ENCODE measurements at regions not wholly inside any gene's neighbourhood (a gene's known extent, or its start where the extent isn't known, plus 50 kb on each side); places are given as distances from the start of the nearest gene placed in this dataset.
"Not testable (repeated sequence)": the region's sequence is repeated elsewhere in the genome, so short reads cannot be mapped to it uniquely, and the experiment has no call there.

DNA sequence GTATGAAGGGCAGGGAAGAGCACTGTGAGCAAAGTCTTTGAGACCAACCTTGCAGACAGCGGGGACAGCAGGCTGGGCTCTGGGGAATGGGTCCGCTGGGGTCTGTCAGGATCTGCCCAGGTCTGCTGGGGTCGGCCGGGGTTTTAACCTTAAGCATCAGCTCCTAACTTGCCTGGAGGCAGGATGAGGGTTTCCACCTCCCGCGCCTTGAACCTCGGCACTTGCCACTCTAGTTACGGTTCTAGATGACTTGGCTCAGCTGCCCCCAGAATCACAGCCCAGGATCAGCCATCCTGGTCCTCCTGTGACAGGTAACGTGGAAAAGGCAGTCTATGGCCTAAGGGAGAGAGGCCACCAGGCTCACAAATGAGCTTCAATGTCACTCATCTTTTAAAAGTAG lies 50.4 kb upstream of the CACUL1 start:
- no peak for DNase-seq (ENCODE audit: low spot score)

DNA sequence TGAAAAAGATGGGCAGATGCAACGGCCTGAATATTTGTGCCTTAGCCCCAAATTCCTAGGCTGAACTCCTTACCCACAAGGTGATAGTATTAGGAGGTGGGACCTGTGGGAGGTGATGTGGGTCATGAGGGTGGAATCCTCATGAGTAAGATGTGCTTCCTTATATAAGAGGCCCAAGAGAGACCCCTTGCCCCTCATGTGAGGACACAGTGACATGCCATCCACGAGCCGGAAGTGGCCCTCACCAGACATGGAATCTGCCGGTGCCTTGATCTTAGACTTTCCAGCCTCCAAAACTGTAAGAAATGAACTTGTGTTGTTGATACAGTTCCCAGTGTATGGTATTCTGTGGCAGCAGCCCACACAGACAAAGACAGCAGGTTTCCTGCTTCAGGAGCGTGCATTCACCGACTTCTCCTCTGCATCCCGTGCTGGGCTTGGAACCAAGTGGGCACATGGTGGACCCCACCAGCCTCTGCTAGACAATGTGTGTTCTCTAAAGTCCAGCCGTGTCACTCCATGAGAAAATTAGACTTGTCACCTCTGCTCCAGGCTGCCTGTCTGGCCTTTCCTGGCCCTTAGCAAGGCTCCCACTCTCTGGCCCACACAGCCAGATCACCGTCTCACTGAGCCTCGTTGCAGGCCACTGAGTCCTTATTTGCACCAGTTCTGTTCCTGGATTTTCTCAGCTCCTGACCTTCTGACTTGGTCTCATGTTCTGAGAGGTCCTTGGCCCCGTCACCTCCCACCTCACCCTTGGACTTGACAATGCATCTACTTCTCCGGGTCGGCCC lies 52.9 kb upstream of the CACUL1 start:
- DNase-seq (ENCODE audit: low spot score) = no peak

DNA sequence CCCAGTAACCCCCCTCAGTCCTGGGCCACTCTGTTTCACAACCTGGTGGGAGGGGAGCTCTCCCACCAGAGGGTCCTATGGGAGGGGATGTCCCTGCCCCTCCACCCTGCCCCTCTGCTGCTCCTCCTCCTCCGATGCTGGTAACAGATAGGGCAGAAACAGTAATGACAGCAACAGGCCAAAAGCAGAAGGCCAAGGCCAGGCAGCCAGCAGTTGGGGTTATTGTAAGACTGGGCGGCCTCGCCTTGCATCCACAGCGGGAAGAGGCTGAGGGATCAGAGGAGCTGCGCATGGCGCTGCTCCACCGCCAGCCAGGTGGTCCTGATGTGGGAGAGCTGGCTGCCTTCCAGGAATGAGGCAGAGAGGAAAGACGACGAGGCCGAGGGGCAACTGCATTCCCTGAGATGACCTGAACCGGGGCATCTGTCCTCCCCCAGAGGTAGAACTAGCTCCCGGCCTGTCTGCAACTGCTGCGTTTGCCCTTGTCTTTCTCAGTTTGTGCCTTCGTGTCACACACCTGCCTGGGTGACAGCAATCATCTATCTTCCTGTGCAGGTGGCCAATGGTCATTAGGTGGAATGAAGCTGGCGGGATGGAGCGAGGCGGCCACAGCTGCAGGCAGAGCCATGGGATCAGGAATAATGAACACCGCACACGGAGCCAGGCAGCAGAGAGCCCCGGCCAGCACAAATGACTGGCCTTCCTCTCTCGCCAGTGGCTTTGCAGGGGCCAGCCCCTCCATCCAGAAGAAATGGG lies 54.0 kb upstream of the CACUL1 start:
- no peak for DNase-seq (ENCODE audit: low spot score)

DNA sequence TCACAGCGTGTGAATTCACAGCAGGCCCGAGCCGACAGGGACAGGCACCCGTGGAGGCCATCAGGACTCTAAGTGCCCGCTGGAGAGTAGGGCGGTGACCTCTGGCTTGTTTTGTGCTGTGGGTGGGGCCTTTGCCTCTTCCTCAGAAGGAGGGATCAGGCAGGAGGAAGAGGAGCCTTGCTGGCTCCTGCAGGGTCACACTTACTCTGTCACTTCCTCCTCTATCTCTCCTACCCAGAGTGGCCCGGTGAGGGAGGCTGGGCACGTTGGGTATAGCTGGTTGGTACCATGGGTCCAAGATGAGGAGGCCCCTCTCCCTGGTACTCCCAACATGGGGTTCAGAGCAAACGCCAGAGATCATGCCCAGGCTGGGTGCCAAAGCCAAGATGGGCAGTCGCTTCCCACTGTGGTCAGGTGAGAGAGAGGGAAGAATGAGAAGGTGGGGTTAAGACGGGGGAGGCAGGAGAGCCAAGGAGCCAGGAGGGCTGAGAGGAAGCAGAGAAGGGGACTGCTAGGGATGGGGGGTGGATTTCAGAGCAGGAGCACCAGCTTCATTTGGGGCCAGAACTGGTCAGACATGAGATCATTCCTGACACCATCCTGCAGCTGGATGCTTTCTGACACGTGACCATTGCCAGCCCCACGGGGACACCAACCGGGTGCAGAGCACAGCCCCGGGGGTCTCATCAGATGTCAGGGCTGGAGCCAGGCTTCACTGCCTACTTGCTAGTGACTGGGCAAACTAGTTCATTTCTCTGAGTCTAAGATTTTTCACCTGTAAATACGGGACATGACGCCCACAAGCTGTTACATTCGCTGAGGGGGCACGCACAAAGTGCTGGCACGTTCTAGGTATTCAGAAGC lies 54.8 kb upstream of the CACUL1 start:
- DNase-seq (ENCODE audit: low spot score) = no peak

DNA sequence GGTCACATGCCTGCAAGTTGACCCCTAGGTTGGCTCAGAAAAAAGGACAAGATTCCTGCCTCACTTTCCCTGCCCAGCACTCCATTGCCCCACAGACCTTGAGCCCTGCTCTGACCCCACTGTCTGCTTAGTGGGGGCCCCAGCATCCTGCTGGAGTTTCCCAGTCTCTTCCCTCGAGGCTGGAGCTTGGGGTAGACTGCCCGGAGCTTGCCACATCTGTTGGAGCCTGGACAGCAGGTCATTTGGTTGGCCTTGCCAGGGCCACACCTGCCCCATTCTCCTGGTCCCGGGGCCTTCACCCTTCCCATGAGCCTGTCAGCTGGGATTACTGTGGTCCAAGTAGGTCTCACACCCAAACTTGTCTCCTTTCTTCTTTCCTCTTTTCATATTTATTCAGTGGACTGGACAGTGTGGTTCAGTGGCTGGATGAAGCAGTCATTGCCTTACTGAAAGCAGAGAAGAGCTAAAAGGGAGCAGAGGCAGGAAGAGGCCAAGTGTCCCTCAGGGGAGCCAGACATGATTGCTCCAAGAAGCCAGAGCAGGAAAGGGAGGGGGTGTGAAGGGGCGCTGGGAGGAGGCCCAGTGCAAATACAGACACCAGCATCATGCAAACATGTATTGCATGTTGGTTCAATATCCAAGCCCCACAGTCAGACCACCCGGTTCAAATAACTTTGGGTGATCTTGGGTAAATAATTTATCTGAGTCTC lies 56.2 kb upstream of the CACUL1 start:
- DNase-seq (ENCODE audit: low spot score) = no peak

DNA sequence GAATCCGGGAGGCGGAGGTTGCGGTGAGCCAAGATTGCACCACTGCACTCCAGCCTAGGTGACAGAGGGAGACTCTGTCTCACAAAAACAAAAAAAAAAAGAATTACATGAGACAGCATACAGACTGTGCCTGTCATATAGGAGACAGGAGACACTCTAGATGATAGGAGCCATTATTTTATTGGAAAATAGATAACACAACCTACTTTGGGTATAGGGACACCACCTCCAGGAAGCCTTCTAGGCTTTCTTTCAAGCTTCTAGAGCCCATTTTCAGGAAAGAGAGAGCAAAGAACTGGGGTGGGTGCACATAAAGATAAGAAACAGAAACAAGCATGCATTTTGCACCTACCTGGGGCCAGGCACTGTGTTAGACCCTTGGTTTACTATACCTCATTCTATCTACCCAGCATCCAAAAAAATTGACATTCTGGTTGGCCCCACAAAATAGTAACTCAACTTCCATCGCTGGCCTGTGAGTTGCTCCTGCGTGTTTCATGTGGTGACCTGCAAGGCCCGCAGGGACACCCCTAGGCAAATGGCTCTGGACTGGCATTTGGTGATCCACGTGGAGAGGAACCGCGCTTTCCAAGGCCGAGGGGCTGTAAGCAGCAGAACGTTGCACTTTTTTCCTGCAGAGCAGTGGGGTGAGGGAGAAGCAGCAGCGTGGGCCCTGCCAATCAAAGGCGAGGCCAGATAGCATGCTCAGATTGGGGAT lies 57.1 kb upstream of the CACUL1 start:
- no peak for DNase-seq (ENCODE audit: low spot score)

DNA sequence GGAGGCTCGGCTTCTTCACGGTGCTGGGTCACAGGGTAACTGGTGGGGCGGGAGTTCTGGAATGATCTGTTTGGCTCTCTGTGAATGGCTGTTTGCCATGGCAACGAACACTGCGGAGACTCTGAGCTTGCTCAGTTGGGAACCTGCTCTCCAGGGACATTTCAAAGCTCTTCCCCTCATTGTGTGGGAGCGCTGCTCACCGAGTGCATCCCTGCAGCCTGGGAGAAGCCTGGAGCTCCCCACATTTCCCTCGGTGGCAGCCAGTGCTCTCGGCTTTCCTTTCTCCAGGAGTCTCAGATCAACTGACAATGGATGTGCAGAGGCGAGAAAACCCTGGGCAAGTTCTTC lies 57.6 kb upstream of the CACUL1 start:
- no peak for DNase-seq (ENCODE audit: low spot score)

DNA sequence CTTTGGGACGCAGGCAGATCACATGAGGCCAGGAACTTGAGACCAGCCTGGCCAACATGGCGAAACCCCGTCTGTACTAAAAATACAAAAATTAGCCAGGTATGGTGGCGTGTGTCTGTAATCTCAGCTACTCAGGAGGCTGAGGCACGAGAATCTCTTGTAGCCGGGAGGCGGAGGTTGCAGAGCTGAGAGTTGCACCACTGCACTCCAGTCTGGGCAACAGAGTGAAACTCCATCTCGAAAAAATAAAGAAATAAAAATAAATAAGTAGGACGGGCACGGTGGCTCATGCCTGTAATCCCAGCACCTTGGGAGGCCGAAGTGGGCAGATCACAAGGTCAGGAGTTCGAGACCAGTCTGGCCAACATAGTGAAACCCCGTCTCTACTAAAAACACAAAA lies 58.2 kb upstream of the CACUL1 start:
- not testable (repeated sequence) for DNase-seq (ENCODE audit: low spot score)

DNA sequence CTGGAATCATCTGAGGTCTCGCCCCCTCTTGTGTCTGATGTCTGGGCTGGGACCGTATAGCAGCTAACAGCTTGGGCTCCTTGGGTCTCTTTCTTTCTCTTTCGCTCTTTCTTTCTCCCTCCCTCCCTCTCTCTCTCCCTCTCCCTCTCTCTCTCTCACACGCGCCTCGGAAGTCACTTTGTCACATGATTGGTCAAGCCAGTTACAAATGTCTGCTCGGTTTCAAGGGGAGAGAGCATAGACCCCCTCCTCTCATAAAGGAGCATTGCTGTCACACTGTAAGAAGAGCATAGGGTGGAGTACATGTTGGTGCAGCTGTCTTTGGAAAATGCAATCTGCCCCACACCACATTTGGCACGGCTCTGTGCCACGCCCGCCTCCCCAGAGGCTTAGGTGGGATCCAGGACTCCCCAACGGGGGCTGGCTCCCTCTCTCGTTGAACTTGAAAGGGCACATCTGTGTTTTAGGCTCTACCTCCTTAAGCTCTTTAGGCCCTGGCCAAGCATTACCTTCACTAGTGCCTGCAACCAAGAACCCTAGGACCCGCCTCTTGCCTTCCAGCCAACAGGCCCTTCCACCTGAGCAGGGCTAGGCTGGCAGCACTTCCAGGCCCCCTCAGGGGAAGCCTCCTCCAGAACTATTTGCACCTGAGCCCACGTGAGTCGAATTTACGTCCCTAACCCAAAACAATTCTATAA lies 61.9 kb upstream of the CACUL1 start:
- no peak for DNase-seq (ENCODE audit: low spot score)

DNA sequence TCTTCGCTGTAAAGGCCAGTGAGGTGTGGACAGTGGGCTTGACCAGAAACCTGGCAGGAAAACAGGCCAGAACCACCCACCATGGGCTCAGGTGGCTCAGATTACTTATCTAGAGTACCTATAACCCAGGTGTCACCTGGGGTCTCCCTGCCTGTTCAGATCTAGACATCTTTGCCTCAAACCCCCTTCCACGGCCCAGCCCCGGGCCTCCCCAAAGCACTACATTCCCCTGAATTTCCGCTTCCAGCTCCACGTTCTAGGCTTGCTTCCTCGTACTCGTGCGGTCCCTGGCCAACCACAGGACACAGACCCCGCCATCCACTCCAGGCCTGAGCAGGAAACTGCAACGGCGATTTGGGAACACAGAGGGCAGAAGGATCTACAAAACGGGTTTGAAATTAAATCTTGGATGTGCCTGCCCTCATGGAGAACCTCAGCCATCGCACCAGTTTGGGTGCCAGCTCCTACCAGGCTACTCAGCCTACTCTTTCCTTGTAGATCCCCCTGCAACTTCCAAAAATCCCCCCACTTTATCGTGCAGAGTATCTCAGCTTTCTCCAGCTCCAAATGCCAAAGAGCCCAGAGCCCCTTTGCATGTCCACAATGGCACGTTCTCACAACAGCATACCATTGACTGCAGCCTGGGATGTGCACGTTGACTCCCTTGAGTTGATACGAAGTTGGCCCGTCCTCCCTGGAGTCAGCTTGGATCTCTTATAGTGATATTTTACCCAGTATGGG lies 62.7 kb upstream of the CACUL1 start:
- no peak for DNase-seq (ENCODE audit: low spot score)

DNA sequence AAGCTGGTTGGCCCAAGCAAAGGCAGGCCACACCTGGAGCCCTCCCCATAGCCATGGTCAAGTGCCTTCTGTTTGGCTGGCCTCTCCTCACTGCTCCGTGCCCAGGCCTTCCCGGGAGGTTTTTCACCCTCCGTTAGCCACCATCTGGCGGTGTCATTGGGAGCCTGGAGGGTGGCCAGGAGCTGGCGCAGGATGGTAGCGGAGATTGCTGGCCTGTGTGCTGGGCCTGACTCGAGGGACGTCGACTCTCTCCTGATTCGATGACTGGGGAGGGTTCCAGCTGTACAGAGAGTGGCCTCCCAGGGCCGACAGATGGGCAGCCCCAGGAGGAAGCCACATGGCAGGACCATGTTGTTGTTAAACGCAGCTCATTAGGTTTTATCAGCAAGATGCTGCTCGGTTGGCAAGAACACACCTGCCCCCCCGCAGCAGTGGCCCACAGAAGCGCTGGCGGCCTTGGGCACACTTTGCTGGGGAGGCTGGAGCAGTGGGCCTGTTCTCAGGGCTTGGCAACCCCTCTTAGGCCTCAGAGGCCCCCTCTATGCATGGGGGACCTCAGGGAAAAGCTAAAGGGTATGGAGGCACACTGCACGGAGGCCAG lies 64.0 kb upstream of the CACUL1 start:
- no peak for DNase-seq (ENCODE audit: low spot score)

DNA sequence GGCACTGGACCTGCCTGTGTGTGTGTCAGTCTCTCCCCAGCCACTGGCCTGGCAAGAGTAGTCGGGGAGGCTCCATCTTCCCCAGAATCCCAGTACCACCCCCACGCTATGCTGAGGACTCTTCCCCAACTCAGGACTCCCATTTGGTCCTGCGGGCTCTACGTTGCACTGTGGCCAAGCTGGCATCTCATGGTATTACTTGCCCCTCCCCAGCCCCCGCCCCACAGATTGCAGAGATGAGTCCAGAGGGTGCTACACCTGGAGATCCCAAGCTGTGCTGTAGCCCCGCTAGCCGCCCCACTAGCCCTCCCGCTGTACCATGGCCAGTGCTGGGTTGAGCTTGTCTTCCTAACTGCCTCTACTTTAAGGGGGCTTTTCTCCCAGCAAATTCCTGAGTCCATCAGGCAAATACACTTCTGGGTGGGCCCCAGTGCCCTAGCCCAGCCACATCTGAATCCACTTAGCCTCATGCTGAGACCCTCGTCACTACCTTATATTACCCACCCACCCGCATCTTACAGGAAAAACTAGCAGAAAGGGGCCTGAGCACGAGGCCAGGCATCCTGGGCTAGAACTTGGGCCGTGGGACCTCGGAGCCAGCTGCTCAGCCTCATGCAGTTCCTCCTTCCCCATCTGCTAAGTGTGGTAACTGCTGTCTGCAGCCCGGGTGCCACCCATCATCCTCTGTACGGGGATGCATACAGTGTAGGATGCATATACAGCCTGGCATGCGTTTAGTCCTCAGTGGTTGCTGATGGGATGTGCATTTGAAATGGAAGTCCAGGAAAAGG lies 65.8 kb upstream of the CACUL1 start:
- no peak for DNase-seq (ENCODE audit: low spot score)

DNA sequence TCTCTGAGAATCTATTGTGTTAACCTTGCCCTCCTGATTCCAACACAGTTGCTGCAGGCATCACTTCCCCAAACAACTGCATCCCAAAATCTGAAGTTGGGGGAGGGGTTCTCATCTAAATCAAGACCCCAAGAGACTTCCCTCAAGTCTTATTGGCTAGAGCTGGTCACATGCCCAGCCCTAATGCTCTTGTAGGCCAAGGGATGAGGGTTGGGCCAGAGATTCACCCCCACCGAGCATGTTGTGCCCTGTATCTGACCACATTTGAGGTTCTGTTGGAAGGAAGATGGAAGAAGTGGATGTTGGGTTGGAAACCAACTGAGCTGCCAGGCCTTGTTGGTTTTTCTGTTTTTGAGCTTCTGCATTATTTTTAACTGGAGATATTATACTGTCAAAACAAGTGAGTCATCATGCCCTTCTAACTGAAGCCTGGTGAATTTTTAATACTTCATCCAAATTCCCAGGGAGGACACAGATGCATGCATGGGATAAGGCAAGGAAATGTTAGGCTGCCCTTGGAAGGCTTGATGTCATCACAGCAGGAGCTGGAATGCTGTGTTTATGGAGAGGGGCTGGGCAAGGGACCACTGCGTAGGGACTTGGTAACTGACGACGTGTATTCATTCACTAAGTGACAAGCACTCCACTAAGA lies 68.6 kb upstream of the CACUL1 start:
- DNase-seq (ENCODE audit: low spot score) = no peak

DNA sequence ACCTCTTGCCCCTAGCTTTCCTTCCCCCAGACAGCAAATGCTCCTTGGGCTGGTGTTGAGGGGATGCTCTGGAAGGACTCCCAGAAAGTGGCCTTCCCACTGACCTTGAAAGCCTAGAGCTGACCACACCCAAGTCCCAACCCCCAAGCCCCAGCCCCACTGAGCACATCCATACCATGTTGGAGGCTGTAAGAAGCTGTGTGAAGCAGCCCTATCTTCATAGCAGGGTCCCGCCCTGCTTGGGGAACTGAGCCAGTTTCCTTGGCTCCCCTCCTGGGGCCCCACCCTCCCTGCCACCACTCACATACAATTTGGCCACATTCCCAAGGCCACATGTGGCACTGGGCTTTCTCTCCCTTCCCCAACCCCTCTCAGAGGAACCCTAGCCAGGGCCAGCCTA lies 72.3 kb upstream of the CACUL1 start:
- DNase-seq (ENCODE audit: low spot score) = no peak

DNA sequence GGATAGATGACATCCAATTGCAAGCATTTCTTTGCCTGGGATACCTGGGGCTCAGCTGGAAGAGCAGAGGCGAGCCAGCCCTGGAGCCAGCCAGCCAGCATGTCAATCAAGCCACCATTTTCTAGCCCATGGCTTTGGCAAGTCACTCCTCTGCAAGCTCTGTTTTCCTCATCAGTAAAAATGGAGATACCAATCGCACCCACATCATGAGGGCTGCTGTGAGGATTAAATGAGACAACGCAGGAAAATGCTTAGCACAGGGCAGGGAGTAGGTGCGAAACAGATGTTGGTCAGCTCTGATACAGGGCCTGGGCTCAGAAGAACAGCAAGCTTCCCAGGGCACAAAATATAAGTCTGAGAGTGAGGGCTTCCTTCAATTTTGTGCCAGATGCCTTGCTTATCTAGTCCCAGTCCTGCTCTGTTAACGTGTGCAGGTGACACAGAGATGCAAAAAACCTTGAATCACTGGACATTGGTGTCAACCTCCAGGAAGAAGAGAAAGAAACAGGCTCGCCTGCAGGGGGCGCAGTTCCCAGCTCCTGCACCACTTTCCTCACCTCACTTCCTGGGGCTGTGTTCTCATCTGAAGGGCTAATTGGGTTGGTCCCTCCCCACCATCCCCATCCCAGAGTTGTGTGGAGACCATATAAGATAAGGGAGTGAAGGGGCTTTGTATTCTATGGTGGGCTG lies 72.8 kb upstream of the CACUL1 start:
- DNase-seq (ENCODE audit: low spot score) = no peak

DNA sequence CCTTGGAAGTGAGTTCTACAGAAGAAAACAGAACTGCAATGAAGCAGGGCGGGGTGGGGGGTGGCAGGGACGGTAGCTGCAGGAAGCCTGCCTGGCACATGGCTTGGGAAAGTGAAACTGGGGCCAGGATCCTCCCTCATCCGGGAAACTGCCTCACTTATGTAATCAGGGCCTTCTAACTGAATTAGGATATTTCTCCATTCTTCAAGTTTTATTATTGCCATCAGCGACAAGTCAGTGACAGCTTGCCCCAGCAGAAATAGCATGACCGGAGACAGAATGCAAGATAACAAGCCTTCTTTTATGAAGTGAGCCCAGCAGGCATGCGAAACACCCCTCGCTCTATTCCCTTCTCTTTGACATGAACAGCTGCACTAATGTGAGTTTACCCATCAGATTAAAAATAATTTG lies 77.5 kb upstream of the CACUL1 start:
- DNase-seq (ENCODE audit: low spot score) = no peak

DNA sequence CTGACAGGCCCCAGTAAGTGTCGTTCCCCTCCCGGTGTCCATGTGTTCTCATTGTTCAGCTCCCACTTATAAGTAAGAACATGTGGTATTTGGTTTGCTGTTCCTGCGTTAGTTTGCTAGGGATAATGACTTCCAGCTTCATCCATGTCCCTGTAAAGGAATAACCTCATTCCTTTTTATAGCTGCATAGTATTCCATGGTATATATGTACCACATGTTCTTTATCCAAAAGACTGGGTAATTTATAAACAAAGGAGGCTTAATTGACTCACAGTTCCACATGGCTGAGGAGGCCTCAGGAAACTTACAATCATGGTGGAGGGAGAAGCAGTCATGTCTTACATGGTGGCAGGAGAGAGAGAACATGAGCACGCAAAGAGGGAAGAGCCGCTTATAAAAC lies 79.6 kb upstream of the CACUL1 start:
- DNase-seq (ENCODE audit: low spot score) = not testable (repeated sequence)

Data from RKO (cell line).